NCI-H1436 (cell line): ENCODE measurements at regions not wholly inside any gene's neighbourhood (a gene's known extent, or its start where the extent isn't known, plus 50 kb on each side); places are given as distances from the start of the nearest gene placed in this dataset.
A peak's percentile ranks its signal among the peaks of the same experiment; 100 is the strongest.

Source experiments
- DNase-seq: peaks from one replicate; lab custom pipeline; 2025; lab: John Stamatoyannopoulos, UW

DNA sequence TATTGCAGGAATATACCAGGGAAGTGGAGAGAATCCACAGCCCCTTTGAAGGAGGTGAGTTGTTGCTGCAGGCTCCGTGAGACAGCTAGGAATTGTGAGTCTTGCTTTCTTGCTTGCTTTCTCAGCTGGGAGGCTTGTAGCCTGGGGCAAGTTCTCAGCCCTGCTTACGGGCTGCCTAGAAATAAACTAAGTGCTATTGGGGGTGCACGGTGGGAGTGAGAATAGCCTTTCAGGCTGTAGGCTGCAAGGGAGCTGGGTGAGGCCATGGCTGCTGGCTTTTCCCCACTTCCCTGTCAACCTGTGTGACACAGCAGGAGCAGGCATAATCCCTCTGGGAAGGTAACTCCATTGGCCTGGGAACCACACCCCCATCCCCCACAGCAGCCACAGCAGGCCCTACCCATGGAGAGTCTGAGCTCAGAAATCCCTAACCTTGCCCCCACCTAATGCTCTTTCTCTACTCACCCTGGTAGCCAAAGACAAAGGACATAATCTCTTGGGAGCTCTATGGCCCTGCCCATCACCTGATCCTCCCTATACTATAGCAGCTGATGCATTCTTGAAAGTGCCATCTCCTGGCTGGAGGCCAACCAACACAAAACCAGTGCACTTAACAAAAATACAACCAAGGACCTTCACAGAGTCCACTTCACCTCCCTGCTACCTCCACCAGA lies 113.0 kb downstream of the MMRN1 start:
- no peak for DNase-seq

DNA sequence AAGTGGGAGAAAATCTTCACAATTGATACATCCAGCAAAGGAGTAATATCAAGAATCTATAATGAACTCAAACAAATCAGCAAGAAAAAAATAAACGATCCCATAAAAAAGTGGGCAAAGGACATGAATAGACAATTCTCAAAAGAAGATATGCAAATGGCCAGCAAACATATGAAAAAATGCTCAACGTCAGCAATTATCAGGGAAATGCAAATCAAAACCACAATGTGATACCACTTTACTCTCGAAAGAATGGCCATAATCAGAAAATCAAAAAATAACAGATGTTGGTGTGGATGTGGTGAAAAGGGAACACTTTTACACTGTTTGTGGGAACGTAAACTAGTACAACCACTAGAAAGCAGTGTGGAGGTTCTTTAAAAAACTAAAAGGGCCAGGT lies 114.3 kb upstream of the CCSER1 start:
- no peak for DNase-seq

DNA sequence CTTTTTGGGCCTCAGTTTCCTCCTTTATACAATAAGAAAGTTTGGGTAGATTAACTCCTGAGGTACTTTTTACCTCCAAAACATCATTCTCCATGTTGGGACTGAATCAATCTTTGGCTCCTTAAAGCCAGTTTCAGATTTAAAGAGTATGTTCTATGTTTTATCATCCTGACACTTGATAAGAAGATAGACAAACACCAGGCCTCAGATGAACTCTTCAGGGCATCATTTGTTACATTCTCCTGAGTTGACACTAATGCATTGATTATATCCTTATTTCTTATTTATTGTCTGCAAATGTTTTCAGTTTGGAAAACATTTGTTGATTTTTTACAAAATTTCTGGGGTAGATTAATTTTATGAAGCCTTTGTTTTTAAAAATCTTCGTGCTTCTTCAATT lies 102.7 kb upstream of the CCSER1 start:
- no peak for DNase-seq

DNA sequence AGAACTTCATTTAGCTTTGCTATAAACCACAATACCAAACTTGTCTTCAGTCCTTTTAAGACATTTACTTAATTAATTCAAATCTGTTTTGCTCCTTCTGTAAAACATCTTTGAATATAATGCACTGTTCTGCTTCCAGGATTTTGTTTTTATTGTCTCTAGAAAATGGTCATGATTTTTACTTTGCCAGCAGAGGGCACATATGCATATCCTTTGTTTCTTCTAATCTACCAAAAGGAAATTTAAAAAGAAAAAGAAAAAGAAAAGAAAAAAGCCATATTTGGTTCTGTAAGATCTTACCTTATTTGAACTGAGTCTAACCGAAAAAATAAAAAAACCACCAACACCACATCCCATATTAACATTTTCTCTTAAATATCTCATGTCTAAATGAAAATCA lies 101.9 kb upstream of the CCSER1 start:
- peak; percentile 15 for DNase-seq

DNA sequence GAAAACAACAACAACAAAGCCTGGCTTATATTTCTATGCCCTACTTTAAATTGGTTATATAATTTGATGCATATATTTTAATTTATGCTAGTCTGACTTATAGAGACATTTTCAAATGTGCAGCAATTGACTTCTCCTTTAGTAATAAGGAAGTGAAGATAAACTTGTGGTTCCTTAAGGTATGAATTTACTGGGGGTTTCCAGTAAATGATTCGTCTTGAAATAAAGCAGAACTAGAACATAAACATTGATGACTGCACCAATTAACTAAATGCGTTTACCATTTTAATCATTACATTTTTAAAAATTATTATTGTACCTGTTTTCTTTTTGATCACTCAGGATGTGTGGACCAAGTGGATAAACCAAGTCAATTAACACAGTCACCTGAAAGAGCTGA lies 99.6 kb upstream of the CCSER1 start:
- no peak for DNase-seq

DNA sequence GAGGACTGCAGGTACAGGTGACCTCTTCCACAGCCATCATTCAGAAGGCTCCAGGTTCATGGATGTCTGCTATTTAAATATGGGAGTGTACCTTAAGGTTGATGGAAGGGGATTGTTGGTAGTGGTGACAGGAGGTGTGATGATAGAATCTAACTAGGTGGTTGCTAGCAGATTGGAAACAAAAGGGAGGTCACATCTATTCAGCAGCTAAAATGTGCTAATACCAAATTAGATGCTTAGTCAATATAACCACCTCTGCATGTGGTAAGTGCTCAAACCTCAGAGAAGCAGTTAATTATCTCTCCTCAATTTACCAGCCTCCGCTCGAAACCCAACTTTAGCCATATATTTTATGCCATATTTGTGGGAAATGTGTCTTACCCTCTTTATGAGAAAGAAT lies 98.7 kb upstream of the CCSER1 start:
- no peak for DNase-seq

DNA sequence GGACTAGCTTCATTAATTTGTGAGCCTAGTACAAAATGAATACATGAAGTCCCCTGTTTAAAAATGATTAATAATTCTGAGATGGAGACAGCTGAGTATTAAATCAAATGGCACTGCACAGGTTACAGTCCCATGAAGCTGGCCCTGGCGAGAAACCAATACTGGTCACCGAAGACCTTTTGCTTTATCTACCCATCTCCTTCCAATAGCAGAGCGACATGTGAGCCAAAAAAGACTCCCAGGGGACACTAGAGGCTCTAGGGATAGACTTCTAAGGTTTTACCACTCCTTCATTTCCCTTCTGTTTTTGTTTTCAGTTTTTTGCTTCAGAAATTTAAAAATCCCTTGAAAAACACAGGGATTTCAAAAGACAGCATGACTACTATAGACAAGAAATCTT lies 97.0 kb upstream of the CCSER1 start:
- no peak for DNase-seq

DNA sequence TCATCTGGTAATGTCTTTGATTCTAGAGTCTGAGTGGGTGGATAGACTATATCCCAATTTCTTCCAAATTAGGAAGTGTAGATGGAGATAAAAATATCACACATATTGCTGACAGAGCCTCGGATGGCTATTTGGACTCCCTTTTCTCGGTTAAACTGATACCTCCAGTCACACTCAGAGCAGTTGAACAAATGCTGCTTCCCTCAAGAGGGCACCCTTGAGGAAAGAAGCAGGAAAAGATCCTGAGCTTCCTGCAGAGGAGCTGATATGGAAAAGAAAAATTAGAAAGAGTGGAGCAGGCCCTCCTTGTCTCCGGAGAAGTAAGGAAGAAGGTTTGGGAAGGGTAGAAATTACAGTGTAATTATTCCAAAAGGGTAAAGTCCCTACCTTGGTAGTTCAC lies 96.2 kb upstream of the CCSER1 start:
- no peak for DNase-seq

DNA sequence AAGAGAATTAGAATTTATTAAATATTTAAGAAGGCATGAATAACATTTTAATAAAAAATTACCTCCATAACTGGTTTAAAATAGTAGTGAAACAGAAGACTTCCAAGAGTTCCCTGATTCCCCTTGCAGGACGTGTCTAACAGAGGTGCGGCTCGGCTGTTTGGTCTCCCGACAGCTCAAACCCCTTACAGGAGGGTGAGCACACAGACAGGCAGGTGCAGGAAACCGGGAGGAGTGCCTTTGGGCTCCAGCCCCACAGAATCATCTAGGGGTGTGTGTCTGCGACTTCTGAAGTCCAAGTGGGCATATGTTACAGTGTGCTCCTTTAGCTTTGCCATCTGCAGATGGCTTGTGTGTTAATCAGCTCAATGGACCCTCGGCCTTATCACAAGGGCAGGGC lies 88.1 kb upstream of the CCSER1 start:
- DNase-seq, result no peak

DNA sequence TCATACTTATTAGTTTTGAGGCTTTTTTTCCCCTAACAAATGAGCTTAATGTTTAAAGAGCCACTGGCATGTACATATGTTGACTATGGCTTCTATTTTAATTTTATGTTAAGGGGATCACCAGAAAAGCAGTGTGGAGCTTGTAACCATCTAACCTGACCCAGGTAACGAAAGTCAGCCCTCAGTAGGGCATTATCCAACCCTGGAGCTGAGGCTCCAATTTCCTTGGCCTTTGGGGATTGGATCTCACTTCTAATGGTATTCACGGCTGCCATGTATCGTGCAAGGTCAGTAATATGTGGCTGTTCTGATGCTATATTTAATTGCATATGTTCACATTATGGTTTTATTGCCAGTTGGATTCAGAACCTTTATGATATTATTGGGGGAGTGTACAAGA lies 75.2 kb upstream of the CCSER1 start:
- DNase-seq, result no peak

DNA sequence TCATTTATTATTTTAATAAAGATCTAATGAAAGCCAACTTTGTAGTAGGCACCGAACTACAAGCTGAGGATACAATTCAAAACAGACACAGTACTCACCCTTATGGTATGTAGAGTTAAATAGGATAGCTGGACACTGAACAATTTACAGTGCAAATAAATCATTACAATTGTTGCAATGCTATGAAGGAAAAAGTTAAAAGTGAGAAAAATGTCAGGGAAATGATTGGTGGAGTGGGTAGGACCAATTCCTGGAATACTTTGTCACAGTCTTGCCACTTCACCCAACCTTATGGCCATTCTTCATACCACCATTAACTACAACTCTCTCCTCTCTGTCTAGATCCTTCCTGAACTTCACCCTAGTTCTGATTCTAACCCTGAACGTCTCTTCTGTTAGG lies 70.1 kb upstream of the CCSER1 start:
- no peak for DNase-seq

DNA sequence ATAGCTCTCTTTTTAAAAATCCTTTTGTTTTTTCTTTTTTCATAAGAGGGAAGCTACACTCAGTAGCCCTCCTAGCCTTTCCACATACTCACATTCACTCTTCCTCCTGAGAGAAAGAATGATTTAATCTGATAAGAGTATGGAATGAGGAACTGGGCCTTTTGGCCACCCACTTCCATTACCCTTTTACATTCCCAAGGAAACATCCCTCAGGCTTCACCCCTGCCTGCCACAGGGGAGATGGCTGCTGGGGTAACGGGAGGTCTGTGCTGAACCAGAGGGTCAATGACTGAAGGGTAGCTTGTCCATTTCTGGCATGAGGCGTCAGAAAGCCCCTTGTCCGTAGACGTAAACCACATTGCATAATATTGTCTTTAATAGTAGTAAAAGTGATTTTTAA lies 67.2 kb upstream of the CCSER1 start:
- DNase-seq, result no peak

DNA sequence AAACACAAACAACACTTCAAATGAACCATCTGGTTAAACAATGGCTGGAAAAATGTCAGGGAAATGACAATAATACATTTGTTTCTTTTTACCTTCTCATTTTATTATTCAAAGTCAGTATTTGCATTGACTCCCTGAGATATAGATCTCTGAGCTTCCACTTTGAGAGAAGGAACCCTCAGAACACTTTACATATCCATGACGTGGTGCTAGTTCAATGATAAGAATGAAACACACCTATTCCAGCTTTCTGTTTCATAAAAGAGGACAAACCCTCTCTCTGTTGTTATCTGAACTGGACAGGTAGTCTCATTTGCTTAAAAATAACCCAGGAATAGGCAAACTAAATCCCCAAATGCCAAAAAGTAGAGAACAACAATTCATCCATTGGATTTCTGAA lies 65.3 kb upstream of the CCSER1 start:
- no peak for DNase-seq

DNA sequence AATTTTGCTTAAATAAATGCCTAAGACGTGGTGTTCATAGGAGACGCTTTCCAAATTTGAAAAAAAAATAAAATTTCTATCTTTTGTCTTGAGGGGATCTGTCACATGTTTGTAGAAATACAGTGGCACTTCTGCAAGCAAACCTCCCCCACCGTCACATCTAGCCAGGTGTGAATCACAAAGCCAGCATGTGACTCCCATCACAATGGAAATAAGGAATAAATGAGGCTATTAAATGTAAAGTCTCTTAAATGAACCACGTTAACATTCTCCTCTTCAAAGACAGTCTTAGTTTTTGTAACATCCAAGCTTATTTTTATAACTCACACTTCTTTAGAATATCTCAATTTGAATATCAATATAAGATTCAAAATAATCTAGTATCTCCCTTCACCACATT lies 63.0 kb upstream of the CCSER1 start:
- no peak for DNase-seq

DNA sequence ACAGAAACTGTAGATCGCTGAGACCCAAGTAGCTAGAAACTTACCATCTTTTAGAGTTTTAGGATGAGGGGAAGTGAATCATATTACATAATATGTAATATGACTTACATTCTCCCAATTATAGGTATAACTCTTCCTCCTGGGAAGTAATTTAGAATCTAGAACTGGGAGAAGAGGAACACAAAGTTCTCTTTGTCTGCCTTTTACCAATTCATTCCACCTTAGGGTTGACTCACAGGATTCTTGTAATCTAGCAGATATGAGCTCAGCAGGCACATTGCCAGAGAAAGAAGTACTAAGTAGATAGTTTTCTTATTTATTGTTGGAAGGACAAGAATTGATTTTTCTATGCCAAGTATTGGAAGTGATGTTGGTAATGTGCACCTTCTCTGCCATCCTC lies 58.0 kb upstream of the CCSER1 start:
- DNase-seq, result no peak

DNA sequence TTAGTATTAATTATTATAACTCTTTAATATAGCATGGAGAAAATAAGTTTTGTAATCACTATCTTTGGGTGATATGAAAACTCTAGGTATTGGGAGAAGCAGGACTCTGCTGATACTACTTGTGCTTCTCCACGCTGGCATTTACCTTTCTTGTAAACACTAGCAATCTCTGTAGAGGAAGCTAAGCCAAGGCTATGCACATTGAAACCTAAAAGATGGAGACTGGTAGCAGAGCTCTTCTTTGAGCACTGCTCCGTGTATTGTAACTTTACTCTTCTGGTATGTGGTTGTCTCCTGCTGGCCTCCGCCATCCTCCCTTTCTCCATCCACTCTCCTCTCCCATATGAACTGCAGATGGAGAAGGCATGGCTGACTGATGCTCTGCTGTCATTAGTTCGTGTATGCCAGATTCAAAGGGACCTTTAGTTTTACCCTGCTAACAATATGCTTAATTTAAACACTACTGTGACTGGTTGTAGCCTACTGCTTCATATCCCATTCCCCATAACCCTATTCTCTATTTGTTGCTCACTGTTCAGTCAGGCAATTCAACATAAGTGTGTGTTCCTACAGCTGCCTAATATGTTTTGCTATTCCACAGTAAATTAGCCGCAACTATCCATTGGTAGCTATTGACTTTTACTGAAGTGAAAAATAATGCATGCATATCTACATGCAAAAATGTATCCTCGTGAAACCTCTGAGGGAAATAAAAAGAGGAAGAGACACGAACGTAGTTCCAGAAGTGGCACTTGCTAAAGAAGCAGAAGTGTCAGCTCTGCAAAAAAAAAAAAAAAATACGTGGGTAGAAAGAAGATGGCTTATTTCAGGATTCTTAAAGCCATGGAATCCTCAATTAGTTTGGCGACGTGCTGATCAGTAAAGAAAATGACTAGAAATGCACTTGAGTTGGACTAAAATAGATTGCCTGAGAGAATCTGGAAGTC lies 55.6 kb upstream of the CCSER1 start:
- DNase-seq, result no peak

DNA sequence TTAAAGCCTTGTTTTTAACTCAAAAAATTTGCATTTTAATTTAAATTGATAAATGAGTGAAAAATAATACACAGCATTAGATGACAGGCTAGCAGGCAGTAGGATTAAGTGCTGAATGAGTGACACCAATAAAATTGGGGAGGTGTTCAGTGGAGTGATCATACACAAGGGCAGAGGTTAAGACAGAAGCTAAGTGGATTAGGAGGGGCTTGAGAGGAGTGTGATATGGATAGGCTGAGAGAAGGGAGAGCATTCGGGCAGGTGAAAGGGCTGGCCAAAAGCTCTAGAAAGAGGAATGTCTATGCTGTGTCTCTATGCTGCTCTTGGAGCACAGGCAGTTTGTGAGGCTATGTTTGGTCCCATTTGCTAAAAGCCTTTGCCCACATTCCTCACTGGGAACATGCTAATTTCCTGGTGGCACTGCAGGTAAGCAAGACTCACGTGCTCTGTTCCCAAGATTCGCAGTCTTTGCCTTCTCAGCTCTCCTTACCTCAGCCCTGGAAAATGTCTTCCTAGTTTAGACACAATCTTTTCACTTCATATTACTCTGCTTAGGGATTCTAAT lies 52.8 kb upstream of the CCSER1 start:
- DNase-seq, result no peak
